Fibroblast of lung (primary cell): ENCODE measurements at regions not wholly inside any gene's neighbourhood (a gene's known extent, or its start where the extent isn't known, plus 50 kb on each side); places are given as distances from the start of the nearest gene placed in this dataset.

Experiments
- DNase-seq, 2 donors: peaks; one replicate each; pipeline versions ENCODE4 v3.0.0 to v3.0.0-alpha.2; 2010; ENCODE audit warnings: low read depth in 2 of 2
- H2AFZ ChIP-seq: 2 replicates; pipeline ENCODE4 v1.5.1; 2012; ENCODE audit warnings: low read length, control low read depth, inconsistent platforms
- H3K27ac ChIP-seq: 2 replicates; pipeline ENCODE4 v1.5.1; 2011; ENCODE audit warnings: low read length, control low read depth; ENCODE audit not compliant: insufficient read depth
- H3K27me3 ChIP-seq: 2 replicates; pipeline ENCODE4 v1.5.1; 2011; ENCODE audit warnings: mild to moderate bottlenecking, low read length; ENCODE audit not compliant: control insufficient read depth, insufficient read depth
- H3K36me3 ChIP-seq: 2 replicates; pipeline ENCODE4 v1.5.1; 2011; ENCODE audit warnings: low read length; ENCODE audit not compliant: control insufficient read depth, insufficient read depth
- H3K4me1 ChIP-seq: 2 replicates; pipeline ENCODE4 v1.5.1; 2011; ENCODE audit warnings: low read length; ENCODE audit not compliant: control insufficient read depth, insufficient read depth; ENCODE audit errors: extremely low read depth
- H3K4me2 ChIP-seq: 2 replicates; pipeline ENCODE4 v1.5.1; 2011; ENCODE audit warnings: low read length, control low read depth; ENCODE audit not compliant: insufficient read depth; ENCODE audit errors: extremely low read depth
- H3K4me3 ChIP-seq, 4 experiments: fragments of 200-600 bp in 1 of 4; sonication (generic) in 1 of 4; replicated peaks in 1 of 4; 2 replicates each; pipeline ENCODE4 v1.5.1; 2011 to 2016; ENCODE audit warnings: low read length in 4 of 4, low read depth in 3 of 4, mild to moderate bottlenecking in 3 of 4, control low read depth in 2 of 4, inconsistent platforms in 1 of 4, mixed read lengths in 1 of 4; ENCODE audit not compliant: insufficient read depth in 1 of 4; ENCODE audit errors: control extremely low read depth in 1 of 4
- H3K79me2 ChIP-seq: 2 replicates; pipeline ENCODE4 v1.5.1; 2012; ENCODE audit warnings: mild to moderate bottlenecking, low read length, inconsistent platforms; ENCODE audit not compliant: control insufficient read depth, insufficient read depth
- H3K9ac ChIP-seq: 2 replicates; pipeline ENCODE4 v1.5.1; 2011; ENCODE audit warnings: mild to moderate bottlenecking, low read length, control low read depth; ENCODE audit not compliant: insufficient read depth
- H3K9me3 ChIP-seq: 2 replicates; pipeline ENCODE4 v1.5.1; 2012; ENCODE audit warnings: low read depth, low read length; ENCODE audit not compliant: control insufficient read depth, insufficient read depth
- H4K20me1 ChIP-seq: 2 replicates; pipeline ENCODE4 v1.5.1; 2011; ENCODE audit warnings: low read length; ENCODE audit not compliant: control insufficient read depth, insufficient read depth; ENCODE audit errors: extremely low read depth
- EZH2 ChIP-seq: IDR thresholded peaks from 2 replicates; pipeline ENCODE4 v1.5.1; 2012; ENCODE audit warnings: low read length, control low read depth, mild to moderate bottlenecking; ENCODE audit errors: missing control alignments
- TF ChIP-seq, protein P1 (sequence below), 2 donors: IDR thresholded peaks in 1 of 2; conservative IDR thresholded peaks in 1 of 2; 1 replicate in 1 of 2; 2 replicates in 1 of 2; pipeline ENCODE4 v1.5.1; 2011 to 2012; ENCODE audit warnings: low read length in 2 of 2, control low read depth in 1 of 2, inconsistent platforms in 1 of 2, low read depth in 1 of 2, mild to moderate bottlenecking in 1 of 2

DNA sequence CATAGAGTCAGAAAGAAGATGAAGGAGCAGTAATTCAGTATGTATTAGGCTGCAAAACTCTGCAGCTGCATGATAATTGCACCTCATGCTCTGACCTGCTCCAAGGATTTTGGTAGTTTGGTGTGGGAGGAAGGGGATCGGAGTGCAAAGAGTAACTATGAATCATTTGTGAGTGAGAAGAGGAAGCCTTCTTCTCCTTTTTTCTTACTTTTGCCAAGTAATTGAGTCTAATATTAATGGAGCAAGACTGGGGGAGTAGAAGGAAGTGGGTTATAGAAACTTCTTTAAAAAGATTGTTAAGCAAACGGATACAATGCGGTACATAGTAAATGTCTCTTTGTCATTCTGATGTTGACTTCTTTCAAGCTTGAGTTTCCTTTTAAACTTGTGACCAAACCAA is 276.5 kb downstream of the EDEM1 start:
- Histone ChIP-seq H3K36me3 (no peaks in the 10 kb centered on the region), H2AFZ (no peak overlapping the region), H3K4me1 (no peaks in the 10 kb centered on the region), H3K9ac (no peak overlapping the region), H3K4me2 (no peak overlapping the region), H3K27me3 (no peaks in the 10 kb centered on the region), H4K20me1 (no peaks in the 10 kb centered on the region), H3K9me3 (no peaks in the 10 kb centered on the region), H3K27ac (no peak overlapping the region), H3K4me3 (no peak overlapping the region), H3K79me2 (no peaks in the 10 kb centered on the region)
- TF ChIP-seq, protein P1, sequence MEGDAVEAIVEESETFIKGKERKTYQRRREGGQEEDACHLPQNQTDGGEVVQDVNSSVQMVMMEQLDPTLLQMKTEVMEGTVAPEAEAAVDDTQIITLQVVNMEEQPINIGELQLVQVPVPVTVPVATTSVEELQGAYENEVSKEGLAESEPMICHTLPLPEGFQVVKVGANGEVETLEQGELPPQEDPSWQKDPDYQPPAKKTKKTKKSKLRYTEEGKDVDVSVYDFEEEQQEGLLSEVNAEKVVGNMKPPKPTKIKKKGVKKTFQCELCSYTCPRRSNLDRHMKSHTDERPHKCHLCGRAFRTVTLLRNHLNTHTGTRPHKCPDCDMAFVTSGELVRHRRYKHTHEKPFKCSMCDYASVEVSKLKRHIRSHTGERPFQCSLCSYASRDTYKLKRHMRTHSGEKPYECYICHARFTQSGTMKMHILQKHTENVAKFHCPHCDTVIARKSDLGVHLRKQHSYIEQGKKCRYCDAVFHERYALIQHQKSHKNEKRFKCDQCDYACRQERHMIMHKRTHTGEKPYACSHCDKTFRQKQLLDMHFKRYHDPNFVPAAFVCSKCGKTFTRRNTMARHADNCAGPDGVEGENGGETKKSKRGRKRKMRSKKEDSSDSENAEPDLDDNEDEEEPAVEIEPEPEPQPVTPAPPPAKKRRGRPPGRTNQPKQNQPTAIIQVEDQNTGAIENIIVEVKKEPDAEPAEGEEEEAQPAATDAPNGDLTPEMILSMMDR (conservative IDR thresholded peaks at IDR 0.05 in 1 of 2, IDR thresholded peaks at IDR 0.05 in 1 of 2; ENCODE audit: low read depth in 1 of 2, low read length in 2 of 2): no peak
- TF ChIP-seq EZH2: no peak
- no peak for DNase-seq

DNA sequence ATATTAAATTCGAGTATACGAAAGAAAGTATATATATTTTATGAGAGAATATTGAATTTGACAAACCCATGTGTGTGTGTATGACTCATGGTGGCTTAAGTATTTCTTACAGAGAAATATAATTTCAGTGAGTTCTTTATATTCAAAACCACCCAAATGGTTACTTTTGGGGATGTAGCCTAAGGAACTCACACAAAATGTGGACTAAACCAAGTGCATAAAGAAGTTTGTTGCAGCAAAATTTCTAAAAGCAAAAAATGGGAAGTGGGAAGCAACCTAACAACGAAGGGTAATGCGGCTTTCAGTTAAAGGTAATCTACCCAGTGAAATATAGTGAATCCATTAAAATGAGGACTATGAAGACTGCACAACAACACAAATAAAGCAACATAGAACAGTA is 277.1 kb downstream of the EDEM1 start:
- Histone ChIP-seq H2AFZ (no peak overlapping the region), H3K27me3 (no peaks in the 10 kb centered on the region), H3K79me2 (no peaks in the 10 kb centered on the region), H3K4me2 (no peak overlapping the region), H3K9ac (no peak overlapping the region), H3K4me1 (no peaks in the 10 kb centered on the region), H3K27ac (no peak overlapping the region), H3K4me3 (no peak overlapping the region), H3K36me3 (no peaks in the 10 kb centered on the region), H4K20me1 (no peaks in the 10 kb centered on the region), H3K9me3 (no peaks in the 10 kb centered on the region)
- DNase-seq: no peak
- no peak for TF ChIP-seq EZH2
- TF ChIP-seq, protein P1 (conservative IDR thresholded peaks at IDR 0.05 in 1 of 2, IDR thresholded peaks at IDR 0.05 in 1 of 2; ENCODE audit: low read depth in 1 of 2, low read length in 2 of 2): no peak

DNA sequence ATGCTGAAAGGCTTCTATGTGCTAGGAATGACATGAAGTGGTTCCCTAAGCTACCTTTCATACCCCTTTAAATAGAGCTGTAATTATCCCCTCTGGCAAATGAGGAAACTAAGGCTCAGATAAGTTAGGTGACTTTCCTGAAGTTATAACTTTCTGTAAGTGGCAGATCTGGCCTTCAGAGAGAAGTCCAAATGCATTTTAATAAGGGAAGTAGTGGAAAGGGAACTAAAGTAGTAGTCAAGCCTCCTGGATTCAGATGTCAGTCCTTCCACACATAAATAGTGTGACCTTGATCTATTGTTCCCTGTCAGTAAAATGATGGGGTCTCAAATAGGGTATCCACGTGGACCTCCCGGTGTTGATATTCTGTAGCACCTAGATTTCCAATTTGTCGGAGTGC is 277.7 kb downstream of the EDEM1 start:
- H3K4me2 ChIP-seq: no peak overlapping the region
- no peak for DNase-seq
- no peaks in the 10 kb centered on the region for H4K20me1 ChIP-seq
- H3K9ac ChIP-seq: no peak overlapping the region
- no peaks in the 10 kb centered on the region for H3K36me3 ChIP-seq
- no peaks in the 10 kb centered on the region for H3K9me3 ChIP-seq
- no peak overlapping the region for H3K27ac ChIP-seq
- no peaks in the 10 kb centered on the region for H3K27me3 ChIP-seq
- H3K79me2 ChIP-seq: no peaks in the 10 kb centered on the region
- no peak overlapping the region for H2AFZ ChIP-seq
- H3K4me1 ChIP-seq: no peaks in the 10 kb centered on the region
- no peak overlapping the region for H3K4me3 ChIP-seq
- no peak for TF ChIP-seq EZH2
- TF ChIP-seq, protein P1 (conservative IDR thresholded peaks at IDR 0.05 in 1 of 2, IDR thresholded peaks at IDR 0.05 in 1 of 2; ENCODE audit: low read depth in 1 of 2, low read length in 2 of 2): no peak
